ENCODE measurements at regions not wholly inside any gene's neighbourhood (a gene's known extent, or its start where the extent isn't known, plus 50 kb on each side); places are given as distances from the start of the nearest gene placed in this dataset.

GRCh38 chr2:78439122-78439521, 586.4 kb upstream of the REG3G start:
- no peak for DNase-seq (ENCODE audit: low read depth)

GRCh38 chr2:78455586-78455985, 569.9 kb upstream of the REG3G start:
- no peak for DNase-seq (ENCODE audit: low read depth)

- no peak for DNase-seq (ENCODE audit: low read depth)
These were observed 568.2 kb upstream of the REG3G start for GRCh38 chr2:78457269-78457668.

- no peak for DNase-seq (ENCODE audit: low read depth)
These were observed 559.8 kb upstream of the REG3G start for GRCh38 chr2:78465707-78466106.

GRCh38 chr2:78476619-78477229, 548.8 kb upstream of the REG3G start:
- no peak for DNase-seq (ENCODE audit: low read depth)

GRCh38 chr2:78486565-78486964, 538.9 kb upstream of the REG3G start:
- no peak for DNase-seq (ENCODE audit: low read depth)

GRCh38 chr2:78498125-78498524, 527.4 kb upstream of the REG3G start:
- no peak for DNase-seq (ENCODE audit: low read depth)

GRCh38 chr2:78506301-78506700, 519.2 kb upstream of the REG3G start:
- no peak for DNase-seq (ENCODE audit: low read depth)

GRCh38 chr2:78521938-78522337, 503.6 kb upstream of the REG3G start:
- DNase-seq (ENCODE audit: low read depth), result no peak

- no peak for DNase-seq (ENCODE audit: low read depth)
These were observed 492.6 kb upstream of the REG3G start for GRCh38 chr2:78532762-78533379.

- DNase-seq (ENCODE audit: low read depth), result no peak
These were observed 490.1 kb upstream of the REG3G start for GRCh38 chr2:78535395-78535794.

GRCh38 chr2:78538322-78538721, 487.2 kb upstream of the REG3G start:
- DNase-seq (ENCODE audit: low read depth), result no peak

- no peak for DNase-seq (ENCODE audit: low read depth)
These were observed 485.2 kb upstream of the REG3G start for GRCh38 chr2:78540255-78540654.

- no peak for DNase-seq (ENCODE audit: low read depth)
These were observed 484.4 kb upstream of the REG3G start for GRCh38 chr2:78541088-78541450.

GRCh38 chr2:78541451-78542267, 483.8 kb upstream of the REG3G start:
- no peak for DNase-seq (ENCODE audit: low read depth)

GRCh38 chr2:78546843-78547242, 478.7 kb upstream of the REG3G start:
- no peak for DNase-seq (ENCODE audit: low read depth)

GRCh38 chr2:78549766-78550165, 475.7 kb upstream of the REG3G start:
- DNase-seq (ENCODE audit: low read depth), result no peak

GRCh38 chr2:78553866-78554647, 471.4 kb upstream of the REG3G start:
- no peak for DNase-seq (ENCODE audit: low read depth)

- no peak for DNase-seq (ENCODE audit: low read depth)
These were observed 463.6 kb upstream of the REG3G start for GRCh38 chr2:78561876-78562275.

GRCh38 chr2:78564666-78565065, 460.8 kb upstream of the REG3G start:
- DNase-seq (ENCODE audit: low read depth), result no peak

GRCh38 chr2:78568782-78569373, 456.6 kb upstream of the REG3G start:
- no peak for DNase-seq (ENCODE audit: low read depth)

- DNase-seq (ENCODE audit: low read depth), result no peak
These were observed 449.1 kb upstream of the REG3G start for GRCh38 chr2:78576409-78576808.
